Endothelial cell (in vitro differentiated cells): ENCODE measurements at regions not wholly inside any gene's neighbourhood (a gene's known extent, or its start where the extent isn't known, plus 50 kb on each side); places are given as distances from the start of the nearest gene placed in this dataset.

Experiments used
- DNase-seq: peaks from one replicate; pipeline ENCODE4 v3.0.0; 2021; ENCODE audit warnings: low spot score
- H3K27ac Mint-ChIP-seq: one replicate; pipeline ENCODE4 v1.8.0; 2021; ENCODE audit warnings: mixed read lengths, inconsistent platforms; ENCODE audit not compliant: unreplicated experiment
- H3K27me3 Mint-ChIP-seq: one replicate; pipeline ENCODE4 v1.8.0; 2021; ENCODE audit warnings: mild to moderate bottlenecking, moderate library complexity, mixed read lengths, inconsistent platforms; ENCODE audit not compliant: unreplicated experiment
- H3K36me3 Mint-ChIP-seq: one replicate; pipeline ENCODE4 v1.8.0; 2021; ENCODE audit warnings: mild to moderate bottlenecking, low read depth, mixed read lengths, inconsistent platforms; ENCODE audit not compliant: unreplicated experiment
- H3K4me1 Mint-ChIP-seq: one replicate; pipeline ENCODE4 v1.8.0; 2021; ENCODE audit warnings: mild to moderate bottlenecking, mixed read lengths, inconsistent platforms; ENCODE audit not compliant: unreplicated experiment
- H3K4me3 Mint-ChIP-seq: one replicate; pipeline ENCODE4 v1.8.0; 2021; ENCODE audit warnings: mild to moderate bottlenecking, mixed read lengths, inconsistent platforms; ENCODE audit not compliant: unreplicated experiment
- H3K9me3 Mint-ChIP-seq: one replicate; pipeline ENCODE4 v1.8.0; 2021; ENCODE audit warnings: mixed read lengths, inconsistent platforms; ENCODE audit not compliant: unreplicated experiment
- CTCF ChIP-seq: fragments of 200-600 bp; sonication (generic); IDR thresholded peaks from one replicate; pipeline ENCODE4 v1.5.0; 2021; ENCODE audit warnings: antibody characterized with exemption; ENCODE audit not compliant: unreplicated experiment

DNA sequence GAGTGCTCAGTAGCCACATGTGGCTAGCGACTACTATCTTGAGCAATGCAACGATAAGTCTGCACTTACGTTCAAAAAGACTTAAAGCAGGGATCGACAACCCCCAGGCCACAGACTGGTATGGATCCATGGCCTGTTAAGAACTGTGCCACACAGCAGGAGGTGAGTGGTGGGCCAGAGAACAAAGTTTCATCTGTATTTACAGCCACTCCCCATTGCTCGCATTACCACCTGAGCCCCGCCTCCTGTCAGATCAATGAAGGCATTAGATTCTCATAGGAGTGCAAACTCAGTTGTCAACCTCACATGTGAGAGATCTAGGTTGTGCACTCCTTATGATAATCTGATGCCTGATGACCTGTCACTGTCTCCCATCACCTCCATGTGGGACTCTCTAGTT lies 103.6 kb upstream of the ZRANB2 start:
- Mint-ChIP-seq H3K27ac (no peak overlapping the region), H3K9me3 (no peaks in the 10 kb centered on the region)

DNA sequence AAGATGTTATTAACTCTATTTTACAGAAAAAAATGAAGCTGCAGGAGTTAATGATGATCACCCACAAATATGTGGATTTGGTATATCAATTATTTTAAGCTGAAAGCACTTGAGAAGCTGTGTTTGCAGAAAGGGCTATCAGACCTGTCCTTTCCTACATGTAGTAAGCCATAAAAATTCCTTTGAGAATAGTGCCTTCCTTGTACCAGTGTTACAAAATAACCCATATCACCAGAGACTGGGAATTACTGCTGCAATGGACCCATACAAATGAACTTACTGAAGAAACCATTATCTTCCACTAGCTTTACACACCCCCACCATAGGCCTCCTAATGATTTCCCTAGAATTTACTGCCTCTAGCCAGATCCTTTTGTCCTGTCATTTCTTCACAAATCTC lies 99.2 kb upstream of the ZRANB2 start:
- no peaks in the 10 kb centered on the region for H3K36me3 Mint-ChIP-seq
- no peaks in the 10 kb centered on the region for H3K9me3 Mint-ChIP-seq
- DNase-seq: no peak
- H3K27me3 Mint-ChIP-seq: no peaks in the 10 kb centered on the region
- peaks cover 7% of the 10 kb centered on the region for H3K4me1 Mint-ChIP-seq
- no peak overlapping the region for H3K27ac Mint-ChIP-seq
- H3K4me3 Mint-ChIP-seq: no peak overlapping the region
- TF ChIP-seq CTCF: no peak

More for the DNA sequence above, 103.6 kb upstream of the ZRANB2 start:
- no peak for DNase-seq
- Mint-ChIP-seq H3K27me3 (no peaks in the 10 kb centered on the region), H3K36me3 (no peaks in the 10 kb centered on the region), H3K4me3 (no peak overlapping the region), H3K4me1 (no peaks in the 10 kb centered on the region)
- TF ChIP-seq CTCF: no peak

DNA sequence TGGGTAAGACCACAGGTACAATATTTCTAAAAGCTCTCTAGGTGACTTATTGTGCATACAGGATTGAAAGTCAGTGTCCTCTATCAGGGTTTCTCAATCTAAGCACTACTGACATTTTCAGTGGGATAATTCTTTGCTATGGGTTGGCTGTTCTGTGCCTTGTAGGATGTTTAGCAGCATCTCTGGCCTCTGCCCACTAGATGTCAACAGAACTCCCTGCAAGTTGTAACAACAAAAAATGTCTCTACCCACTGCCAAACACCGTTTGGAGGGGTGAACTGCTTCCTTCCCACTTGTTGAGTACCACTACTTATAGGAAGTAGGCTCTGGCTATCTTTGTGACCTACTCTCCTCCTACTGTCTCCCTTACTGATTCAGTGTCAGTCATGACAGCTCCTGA lies 90.1 kb upstream of the ZRANB2 start:
- DNase-seq: no peak
- no peaks in the 10 kb centered on the region for H3K36me3 Mint-ChIP-seq
- H3K27ac Mint-ChIP-seq: no peak overlapping the region
- peaks cover 2% of the 10 kb centered on the region for H3K27me3 Mint-ChIP-seq
- H3K9me3 Mint-ChIP-seq: no peaks in the 10 kb centered on the region
- H3K4me1 Mint-ChIP-seq: no peaks in the 10 kb centered on the region
- TF ChIP-seq CTCF: no peak
- H3K4me3 Mint-ChIP-seq: no peak overlapping the region

DNA sequence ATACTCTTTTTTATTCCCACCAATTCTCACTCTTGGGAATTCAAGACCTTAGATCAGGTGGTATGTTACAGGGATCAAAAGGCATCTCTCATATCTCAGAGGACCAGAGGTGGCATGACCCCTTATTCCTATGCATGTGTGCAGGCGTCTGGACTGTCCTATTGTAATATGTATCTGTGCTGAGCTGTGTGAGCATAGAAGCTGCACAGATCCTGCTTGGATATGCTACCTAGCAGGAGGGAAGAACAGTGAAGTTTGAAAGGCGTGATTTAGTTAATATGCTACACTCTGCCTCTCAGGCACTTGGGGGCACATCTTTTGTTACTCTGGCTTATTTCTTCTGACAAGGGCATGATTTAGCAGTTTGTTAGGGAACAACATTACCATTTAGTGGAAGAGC lies 86.7 kb upstream of the ZRANB2 start:
- no peak overlapping the region for H3K27ac Mint-ChIP-seq
- peaks cover 2% of the 10 kb centered on the region for H3K27me3 Mint-ChIP-seq
- no peak overlapping the region for H3K4me3 Mint-ChIP-seq
- no peak for DNase-seq
- no peak for TF ChIP-seq CTCF
- H3K36me3 Mint-ChIP-seq: no peaks in the 10 kb centered on the region
- no peaks in the 10 kb centered on the region for H3K4me1 Mint-ChIP-seq
- no peaks in the 10 kb centered on the region for H3K9me3 Mint-ChIP-seq

- no peaks in the 10 kb centered on the region for H3K4me1 Mint-ChIP-seq
- H3K4me3 Mint-ChIP-seq: no peak overlapping the region
- no peak for TF ChIP-seq CTCF
- no peaks in the 10 kb centered on the region for H3K9me3 Mint-ChIP-seq
- no peak overlapping the region for H3K27ac Mint-ChIP-seq
- no peak for DNase-seq
- peaks cover 2% of the 10 kb centered on the region for H3K27me3 Mint-ChIP-seq
- no peaks in the 10 kb centered on the region for H3K36me3 Mint-ChIP-seq
Measured at GRCh38 chr1:71166178-71167173, 85.6 kb upstream of the ZRANB2 start.
